22Rv1 (cell line): ENCODE measurements at regions not wholly inside any gene's neighbourhood (a gene's known extent, or its start where the extent isn't known, plus 50 kb on each side); places are given as distances from the start of the nearest gene placed in this dataset.

ENCODE experiments used
- CTCF ChIP-seq: fragments of 450-650 bp; IDR thresholded peaks from 2 replicates; pipeline ENCODE4 v1.5.1; 2017; ENCODE audit warnings: mild to moderate bottlenecking
- ZFX ChIP-seq: fragments of 450-650 bp; IDR thresholded peaks from 2 replicates; pipeline ENCODE4 v1.6.1; 2017; ENCODE audit warnings: antibody characterized with exemption, borderline replicate concordance

- TF ChIP-seq CTCF (no peak), ZFX (no peak)
Measured at GRCh38 chr9:118438810-118439209, 734.6 kb downstream of the TLR4 start.
